Activated CD4-positive, alpha-beta T cell treated with anti-CD3 and anti-CD28 coated beads for 36 hours (primary cell): ENCODE measurements at regions not wholly inside any gene's neighbourhood (a gene's known extent, or its start where the extent isn't known, plus 50 kb on each side); places are given as distances from the start of the nearest gene placed in this dataset.

Experiments used
- ATAC-seq: fragments of 200-7000 bp; cut with Tn5 transposase; one replicate; pipeline ENCODE4 v1.10.0; 2021; ENCODE audit warnings: mild to moderate bottlenecking, moderate library complexity
- CTCF ChIA-PET: fragments of 350-600 bp; sonication (Branson Sonifier 250); formaldehyde crosslinking; loops from one replicate; lab custom pipeline; 2021; ENCODE audit warnings: antibody characterized with exemption; lab: Charles Lee
- POLR2A ChIA-PET: fragments of 350-600 bp; sonication (Branson Sonifier 250); formaldehyde crosslinking; loops from one replicate; lab custom pipeline; 2021; ENCODE audit warnings: antibody characterized with exemption, inconsistent platforms; lab: Charles Lee
- DNase-seq: peaks from one replicate; pipeline ENCODE4 v3.0.0-alpha.2; 2020
- H3K27ac Mint-ChIP-seq: one replicate; pipeline ENCODE4 v1.8.0; 2021; ENCODE audit warnings: mixed read lengths
- H3K27me3 Mint-ChIP-seq: one replicate; pipeline ENCODE4 v1.8.0; 2021; ENCODE audit warnings: mixed read lengths
- H3K36me3 Mint-ChIP-seq: one replicate; pipeline ENCODE4 v1.8.0; 2021; ENCODE audit warnings: low read depth, mixed read lengths
- H3K4me1 Mint-ChIP-seq: one replicate; pipeline ENCODE4 v1.8.0; 2021; ENCODE audit warnings: mixed read lengths
- H3K4me3 Mint-ChIP-seq: one replicate; pipeline ENCODE4 v1.8.0; 2021; ENCODE audit warnings: mild to moderate bottlenecking, moderate library complexity, mixed read lengths
- H3K9me3 Mint-ChIP-seq: one replicate; pipeline ENCODE4 v1.8.0; 2021; ENCODE audit warnings: low read depth, mixed read lengths
- intact Hi-C, 2 experiments: fragments of 100-400 bp; cut with DNase I in 1 of 2; cut with micrococcal nuclease in 1 of 2; formaldehyde crosslinking; loops; one replicate each; pipeline versions ENCODE4 v1.14.2 to v1.15.1; 2022 to 2024; cut with DNase I, micrococcal nuclease

DNA sequence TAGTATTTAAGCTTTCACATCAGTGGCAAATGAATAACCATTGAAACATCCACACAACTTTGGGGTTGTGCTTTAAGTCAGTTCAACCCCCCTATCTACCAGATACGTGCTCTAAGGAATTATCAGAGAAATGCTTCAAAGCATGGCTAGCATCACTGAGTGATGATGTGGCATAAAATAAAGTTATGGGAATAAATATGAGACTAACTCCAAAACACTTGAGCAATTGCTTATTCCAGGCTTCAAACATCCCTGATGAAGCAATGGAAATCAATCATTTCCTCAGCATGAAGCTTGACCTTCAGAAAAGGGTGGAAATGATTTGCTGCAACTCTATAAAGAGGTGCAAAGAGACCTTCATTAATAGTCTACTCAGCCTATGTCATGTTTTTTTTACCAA is 292.0 kb upstream of the SMC2 start:
- Mint-ChIP-seq H3K27ac (no peak overlapping the region), H3K4me3 (no peak overlapping the region), H3K4me1 (peaks cover 7% of the 10 kb centered on the region), H3K36me3 (no peaks in the 10 kb centered on the region), H3K9me3 (no peaks in the 10 kb centered on the region), H3K27me3 (peaks cover 2% of the 10 kb centered on the region)
- POLR2A ChIA-PET: no interaction called here
- intact Hi-C loops: no loop called here
- CTCF ChIA-PET: no interaction called here
- ATAC-seq (no peak), DNase-seq (no peak)

DNA sequence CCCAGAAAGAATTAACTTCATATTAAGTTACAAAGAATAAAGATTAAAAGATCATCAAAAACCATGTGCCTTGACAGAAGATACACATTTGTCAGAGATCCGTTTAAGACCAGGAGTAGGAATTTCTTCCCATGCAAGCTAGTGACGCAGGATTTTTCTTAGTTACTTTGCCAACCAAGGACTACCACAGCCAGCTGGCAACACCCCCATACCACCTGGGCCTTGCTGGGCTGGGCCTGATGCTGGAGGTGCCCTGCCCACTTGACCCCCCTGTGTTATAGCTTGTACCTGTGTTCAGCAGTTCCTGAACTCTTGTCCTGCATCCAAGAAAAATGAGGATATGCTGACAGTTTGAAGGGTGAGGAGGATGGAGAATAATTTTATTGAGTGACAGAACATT is 290.9 kb upstream of the SMC2 start:
- H3K36me3 Mint-ChIP-seq: no peaks in the 10 kb centered on the region
- ATAC-seq: no peak
- no peak overlapping the region for H3K4me3 Mint-ChIP-seq
- H3K4me1 Mint-ChIP-seq: peaks cover 7% of the 10 kb centered on the region
- POLR2A ChIA-PET: no interaction called here
- no peak overlapping the region for H3K27ac Mint-ChIP-seq
- peaks cover 2% of the 10 kb centered on the region for H3K27me3 Mint-ChIP-seq
- no peak for DNase-seq
- intact Hi-C loops: no loop called here
- no peaks in the 10 kb centered on the region for H3K9me3 Mint-ChIP-seq
- CTCF ChIA-PET: interaction anchor here (0.7 kb wide), 1 partner anchor 1224 kb away, joined by 3 read pairs; no protein-coding TSS in a partner anchor

DNA sequence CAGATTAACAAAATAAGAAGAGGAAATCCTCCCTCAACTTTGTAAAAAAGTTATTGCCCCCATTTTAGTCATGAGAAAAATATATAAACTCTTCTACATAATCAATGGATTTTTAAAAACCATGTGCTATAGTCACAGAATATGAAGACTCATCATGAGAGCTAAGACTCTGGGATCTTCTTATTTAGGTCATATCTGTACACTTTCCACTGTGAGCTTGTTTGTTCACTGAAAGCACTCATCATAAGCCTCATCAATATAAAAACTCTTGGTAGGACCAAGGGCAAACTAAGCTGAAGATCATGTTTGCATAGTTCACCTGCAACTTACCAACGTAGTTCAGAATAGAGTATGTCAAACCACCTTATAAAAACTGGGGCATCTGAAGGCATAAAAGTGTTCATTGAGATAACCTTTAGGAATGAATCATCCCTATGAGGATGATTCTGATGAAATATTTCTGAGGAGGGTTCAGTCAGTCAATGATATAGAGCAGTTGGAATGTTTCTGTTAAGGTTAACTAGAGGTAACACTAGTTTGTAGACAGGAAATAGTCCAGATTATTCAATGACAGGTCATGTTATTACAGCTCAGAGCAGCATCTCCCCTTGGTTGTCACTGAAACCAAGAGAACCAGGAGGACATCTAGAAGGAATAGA is 289.9 kb upstream of the SMC2 start:
- Mint-ChIP-seq H3K4me3 (no peak overlapping the region), H3K36me3 (no peaks in the 10 kb centered on the region), H3K9me3 (no peaks in the 10 kb centered on the region), H3K4me1 (peaks cover 2% of the 10 kb centered on the region), H3K27me3 (peaks cover 2% of the 10 kb centered on the region), H3K27ac (no peak overlapping the region)
- CTCF ChIA-PET: interaction anchor here (1.3 kb wide), 1 partner anchor 13 kb away, joined by 3 read pairs; no protein-coding TSS in a partner anchor
- intact Hi-C loops: no loop called here
- DNase-seq (no peak), ATAC-seq (no peak)
- POLR2A ChIA-PET: no interaction called here

DNA sequence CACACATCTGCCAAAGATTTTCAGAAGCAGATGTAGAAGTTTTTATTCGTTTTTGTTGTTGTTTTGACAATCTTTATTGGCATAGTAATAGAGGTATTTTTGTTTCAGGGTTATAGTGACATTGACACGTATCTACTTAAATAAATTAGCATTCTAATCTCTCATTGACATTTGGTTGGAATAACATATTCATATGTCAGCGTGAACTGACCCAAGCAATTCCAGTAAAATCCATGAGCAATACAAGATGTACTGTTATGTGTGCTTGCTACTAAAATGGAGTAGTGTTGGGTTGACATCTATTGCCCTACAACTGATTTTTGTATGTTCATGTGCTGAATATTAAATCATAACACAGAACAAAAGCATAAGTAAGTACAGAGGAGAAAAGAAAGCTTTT is 284.4 kb upstream of the SMC2 start:
- no peak overlapping the region for H3K27ac Mint-ChIP-seq
- CTCF ChIA-PET: no interaction called here

DNA sequence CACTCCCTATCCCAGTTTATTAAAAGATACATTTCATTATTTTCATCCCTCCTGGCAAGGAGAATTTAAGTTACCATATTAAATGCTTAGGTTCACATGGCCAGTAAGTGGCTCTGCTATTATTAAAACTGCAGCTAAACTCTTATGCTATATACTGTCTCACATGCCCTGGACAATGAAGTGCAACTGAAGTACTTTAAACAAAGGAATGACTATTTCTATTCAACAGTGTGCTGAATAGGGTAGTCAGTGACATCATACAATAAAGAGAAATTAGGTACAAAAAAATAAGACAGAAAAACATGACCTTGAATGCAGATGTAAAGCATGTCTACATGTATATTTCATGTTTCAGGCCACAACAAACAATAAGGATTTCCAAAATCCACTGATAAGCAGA is 282.6 kb upstream of the SMC2 start:
- Mint-ChIP-seq H3K36me3 (no peaks in the 10 kb centered on the region), H3K27me3 (no peaks in the 10 kb centered on the region), H3K4me1 (no peaks in the 10 kb centered on the region), H3K27ac (no peak overlapping the region), H3K4me3 (no peak overlapping the region), H3K9me3 (no peaks in the 10 kb centered on the region)
- ChIA-PET CTCF (no interaction called here), POLR2A (no interaction called here)
- DNase-seq (no peak), ATAC-seq (no peak)
- intact Hi-C loops: no loop called here

More for the DNA sequence above, 284.4 kb upstream of the SMC2 start:
- H3K27me3 Mint-ChIP-seq: no peaks in the 10 kb centered on the region
- H3K4me3 Mint-ChIP-seq: no peak overlapping the region
- intact Hi-C loops: no loop called here
- no peaks in the 10 kb centered on the region for H3K4me1 Mint-ChIP-seq
- POLR2A ChIA-PET: no interaction called here
- H3K9me3 Mint-ChIP-seq: no peaks in the 10 kb centered on the region
- ATAC-seq (no peak), DNase-seq (no peak)
- no peaks in the 10 kb centered on the region for H3K36me3 Mint-ChIP-seq

DNA sequence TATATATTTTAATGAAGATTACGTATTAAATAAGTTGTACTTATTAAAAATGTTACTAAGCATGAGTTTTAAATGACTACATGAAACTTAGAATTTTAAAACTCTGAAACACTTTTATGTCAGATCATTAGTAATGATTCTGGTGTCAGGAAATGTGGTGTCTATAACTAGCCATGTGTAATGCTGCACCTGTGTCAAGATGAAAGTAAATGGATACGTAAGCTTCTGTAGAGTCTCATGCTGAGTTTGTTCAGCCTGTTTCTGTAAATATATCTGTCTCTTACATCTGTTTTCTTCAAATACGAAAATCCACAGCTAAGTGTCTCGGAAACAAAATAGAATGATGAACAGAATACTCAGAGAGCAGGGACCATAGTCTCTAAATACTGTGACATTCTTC is 278.0 kb upstream of the SMC2 start:
- POLR2A ChIA-PET: no interaction called here
- ATAC-seq: no peak
- Mint-ChIP-seq H3K27me3 (no peaks in the 10 kb centered on the region), H3K4me1 (no peaks in the 10 kb centered on the region), H3K9me3 (no peaks in the 10 kb centered on the region), H3K27ac (no peak overlapping the region), H3K36me3 (no peaks in the 10 kb centered on the region), H3K4me3 (no peak overlapping the region)
- CTCF ChIA-PET: no interaction called here
- intact Hi-C loops: no loop called here
- DNase-seq: no peak

DNA sequence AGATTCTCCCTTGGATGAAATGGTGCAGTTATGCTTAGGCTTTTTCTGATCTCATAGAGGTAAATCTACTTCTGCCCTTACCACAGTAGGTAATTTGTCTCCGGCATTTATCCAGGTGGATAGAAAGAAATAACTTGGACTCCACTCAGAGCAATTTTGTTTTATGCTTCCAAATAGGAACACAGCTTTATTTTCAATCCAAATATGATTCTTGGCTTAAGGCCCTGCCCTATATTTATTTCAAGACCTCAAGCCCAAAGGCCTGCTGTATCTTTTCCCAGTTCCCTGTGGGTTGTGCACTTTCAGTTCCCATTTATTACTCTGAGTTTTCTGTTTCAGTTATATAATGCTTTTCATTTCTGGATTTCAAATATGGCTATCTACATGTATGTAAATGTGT is 274.2 kb upstream of the SMC2 start:
- H3K4me3 Mint-ChIP-seq: no peak overlapping the region
- no peak overlapping the region for H3K27ac Mint-ChIP-seq
- ChIA-PET CTCF (no interaction called here), POLR2A (no interaction called here)
- no peaks in the 10 kb centered on the region for H3K36me3 Mint-ChIP-seq
- no peaks in the 10 kb centered on the region for H3K4me1 Mint-ChIP-seq
- no peak for DNase-seq
- no peak for ATAC-seq
- intact Hi-C loops: no loop called here
- H3K27me3 Mint-ChIP-seq: no peaks in the 10 kb centered on the region
- no peaks in the 10 kb centered on the region for H3K9me3 Mint-ChIP-seq

DNA sequence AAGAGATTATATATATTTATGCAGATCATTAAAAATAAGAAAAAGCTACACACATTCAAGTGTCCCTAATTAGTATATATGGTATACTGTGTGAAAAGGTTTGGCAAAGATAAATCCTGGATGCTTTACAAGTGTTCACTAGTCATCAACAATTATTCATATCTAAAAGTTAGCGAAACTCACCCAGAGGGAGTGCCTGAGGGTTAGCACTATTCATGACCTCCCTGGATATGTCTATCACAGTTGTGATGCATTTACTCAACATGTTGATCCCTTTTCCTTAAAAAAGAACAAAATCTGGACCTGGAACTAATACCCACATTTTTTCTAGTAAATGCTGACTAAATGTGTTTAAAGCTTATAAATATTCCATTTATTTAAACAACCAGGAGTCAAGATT is 273.0 kb upstream of the SMC2 start:
- Mint-ChIP-seq H3K27me3 (no peaks in the 10 kb centered on the region), H3K4me1 (no peaks in the 10 kb centered on the region), H3K9me3 (no peaks in the 10 kb centered on the region), H3K27ac (no peak overlapping the region), H3K36me3 (no peaks in the 10 kb centered on the region), H3K4me3 (no peak overlapping the region)
- no peak for ATAC-seq
- CTCF ChIA-PET: no interaction called here
- intact Hi-C loops: no loop called here
- no peak for DNase-seq
- POLR2A ChIA-PET: no interaction called here

DNA sequence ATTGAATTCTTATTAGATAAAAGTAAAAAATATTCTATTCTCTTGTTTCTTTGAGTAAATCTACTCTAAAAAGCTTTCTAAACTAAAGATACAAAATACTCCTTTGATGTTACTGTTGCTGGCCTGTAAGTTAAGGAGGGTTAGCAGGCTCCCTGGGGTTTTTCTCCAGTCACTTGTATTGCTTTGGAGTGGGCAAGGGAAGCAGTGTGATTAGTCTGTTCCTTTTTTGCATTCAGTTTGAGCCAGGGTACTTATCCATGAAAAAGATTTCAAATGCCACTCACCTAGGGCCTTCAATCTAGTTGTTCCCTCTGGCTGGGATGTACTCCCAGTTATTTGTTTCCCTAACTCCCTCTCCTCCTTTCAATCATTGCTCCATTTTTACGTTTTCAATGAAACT is 256.2 kb upstream of the SMC2 start:
- intact Hi-C loops: no loop called here
- Mint-ChIP-seq H3K27me3 (no peaks in the 10 kb centered on the region), H3K4me1 (no peaks in the 10 kb centered on the region), H3K36me3 (no peaks in the 10 kb centered on the region), H3K9me3 (no peaks in the 10 kb centered on the region), H3K4me3 (no peak overlapping the region), H3K27ac (no peak overlapping the region)
- no peak for DNase-seq
- ChIA-PET POLR2A (no interaction called here), CTCF (no interaction called here)
- ATAC-seq: no peak

DNA sequence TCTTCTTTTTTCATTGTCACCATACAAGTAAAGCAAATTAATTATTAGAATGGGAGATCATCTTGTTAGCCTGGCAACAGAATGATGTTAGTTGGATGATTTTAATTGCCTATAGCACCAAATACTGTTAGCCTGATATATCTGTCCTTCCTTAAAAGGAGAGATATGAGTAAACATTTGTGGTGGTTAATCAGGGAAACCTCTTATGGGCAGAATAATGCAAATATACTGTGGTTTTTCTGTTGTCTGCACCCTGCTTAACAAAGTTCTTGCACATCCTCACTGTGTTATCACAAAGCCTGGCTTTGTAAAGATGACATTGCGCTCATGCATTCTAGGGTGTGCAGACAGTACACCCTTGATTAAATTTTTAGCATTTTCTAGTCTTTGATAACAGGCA is 254.9 kb upstream of the SMC2 start:
- Mint-ChIP-seq H3K36me3 (no peaks in the 10 kb centered on the region), H3K27me3 (no peaks in the 10 kb centered on the region), H3K4me1 (no peaks in the 10 kb centered on the region), H3K27ac (no peak overlapping the region), H3K9me3 (peaks cover 2% of the 10 kb centered on the region), H3K4me3 (no peak overlapping the region)
- CTCF ChIA-PET: no interaction called here
- no peak for DNase-seq
- no peak for ATAC-seq
- intact Hi-C loops: no loop called here
- POLR2A ChIA-PET: no interaction called here

DNA sequence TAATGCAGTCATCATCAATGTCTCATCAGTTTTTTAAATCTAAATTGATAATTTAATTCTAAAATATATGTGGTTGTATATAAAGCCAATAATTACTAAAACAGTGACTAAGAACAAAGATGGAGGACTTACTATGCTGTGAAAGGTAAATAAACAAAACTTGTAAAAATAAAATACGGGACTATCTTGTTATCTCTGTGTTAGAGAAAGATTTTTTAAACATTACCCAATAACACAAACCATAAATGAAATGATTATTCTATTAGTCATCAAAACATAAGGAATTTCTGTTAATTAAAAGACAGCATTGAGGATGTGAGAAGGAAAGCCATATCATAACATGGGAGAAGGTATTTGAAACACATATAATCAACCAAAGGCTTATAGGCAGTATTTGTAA is 226.2 kb upstream of the SMC2 start:
- H3K36me3 Mint-ChIP-seq: no peaks in the 10 kb centered on the region
- CTCF ChIA-PET: no interaction called here
- ATAC-seq (no peak), DNase-seq (no peak)
- intact Hi-C loops: no loop called here
- no peaks in the 10 kb centered on the region for H3K9me3 Mint-ChIP-seq
- H3K4me1 Mint-ChIP-seq: no peaks in the 10 kb centered on the region
- no peaks in the 10 kb centered on the region for H3K27me3 Mint-ChIP-seq
- POLR2A ChIA-PET: no interaction called here
- H3K4me3 Mint-ChIP-seq: no peak overlapping the region
- H3K27ac Mint-ChIP-seq: no peak overlapping the region

DNA sequence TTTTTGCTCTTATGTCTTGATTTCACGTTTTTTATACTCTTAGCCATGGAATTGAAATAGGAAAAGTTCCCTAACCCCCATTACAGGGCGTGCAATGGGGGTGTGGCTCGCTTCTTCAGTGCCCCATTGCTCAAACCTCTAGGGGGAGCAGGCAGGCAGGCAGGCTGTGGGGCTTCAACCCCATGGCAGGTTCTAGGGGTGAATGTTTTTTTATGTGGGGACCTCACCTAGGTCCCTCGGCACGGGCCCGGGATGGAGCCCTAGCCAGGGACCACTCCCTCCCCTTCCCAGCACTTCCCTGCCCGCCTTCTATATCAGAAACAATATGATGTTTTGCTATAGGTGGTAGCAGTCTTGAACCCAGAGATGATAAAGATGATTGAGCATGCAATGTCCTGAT is 221.3 kb upstream of the SMC2 start:
- no peaks in the 10 kb centered on the region for H3K36me3 Mint-ChIP-seq
- no peak overlapping the region for H3K4me3 Mint-ChIP-seq
- ChIA-PET CTCF (no interaction called here), POLR2A (no interaction called here)
- intact Hi-C loops: no loop called here
- DNase-seq (no peak), ATAC-seq (no peak)
- no peak overlapping the region for H3K27ac Mint-ChIP-seq
- no peaks in the 10 kb centered on the region for H3K4me1 Mint-ChIP-seq
- no peaks in the 10 kb centered on the region for H3K27me3 Mint-ChIP-seq
- H3K9me3 Mint-ChIP-seq: no peaks in the 10 kb centered on the region

DNA sequence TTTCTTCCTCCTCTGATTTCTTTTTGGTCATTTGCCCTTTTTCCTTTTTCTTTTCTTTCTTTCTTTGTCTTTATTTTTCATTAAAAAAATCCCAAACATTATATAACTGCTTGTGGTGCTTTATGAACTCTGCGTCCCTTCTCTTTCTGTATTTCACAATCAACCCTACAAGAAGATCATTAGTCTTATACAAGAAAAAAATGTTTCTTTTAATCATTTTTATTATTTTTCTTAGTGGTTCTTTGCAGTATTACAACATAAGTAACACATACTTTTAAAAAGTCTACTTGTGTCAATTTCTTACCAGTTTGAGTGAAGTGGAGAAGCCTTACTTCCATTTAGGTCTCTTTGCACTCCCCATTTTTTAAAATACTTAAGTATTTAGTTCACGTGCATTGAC is 212.7 kb upstream of the SMC2 start:
- no peak overlapping the region for H3K4me3 Mint-ChIP-seq
- H3K27ac Mint-ChIP-seq: no peak overlapping the region
- POLR2A ChIA-PET: no interaction called here
- ATAC-seq (no peak), DNase-seq (no peak)
- H3K36me3 Mint-ChIP-seq: no peaks in the 10 kb centered on the region
- no peaks in the 10 kb centered on the region for H3K4me1 Mint-ChIP-seq
- intact Hi-C loops: no loop called here
- H3K9me3 Mint-ChIP-seq: no peaks in the 10 kb centered on the region
- H3K27me3 Mint-ChIP-seq: no peaks in the 10 kb centered on the region
- CTCF ChIA-PET: no interaction called here
